Astrocyte of the cerebellum (primary cell): ENCODE measurements at regions not wholly inside any gene's neighbourhood (a gene's known extent, or its start where the extent isn't known, plus 50 kb on each side); places are given as distances from the start of the nearest gene placed in this dataset.

Source experiments
- DNase-seq: peaks from one replicate; pipeline ENCODE4 v3.0.0-alpha.2; 2011; ENCODE audit warnings: low read depth
- H3K4me3 ChIP-seq: 2 replicates; pipeline ENCODE4 v1.5.1; 2011; ENCODE audit warnings: mild to moderate bottlenecking, low read depth, low read length, moderate library complexity
- CTCF ChIP-seq: IDR thresholded peaks from 2 replicates; pipeline ENCODE4 v1.5.1; 2012; ENCODE audit warnings: low read length, low read depth, moderate library complexity, mild to moderate bottlenecking; ENCODE audit errors: missing control alignments
- in situ Hi-C: cut with HindIII; loops from 2 replicates; pipeline ENCODE4 v1.10.0; 2017; ENCODE audit warnings: low sequenced_read_pairs

DNA sequence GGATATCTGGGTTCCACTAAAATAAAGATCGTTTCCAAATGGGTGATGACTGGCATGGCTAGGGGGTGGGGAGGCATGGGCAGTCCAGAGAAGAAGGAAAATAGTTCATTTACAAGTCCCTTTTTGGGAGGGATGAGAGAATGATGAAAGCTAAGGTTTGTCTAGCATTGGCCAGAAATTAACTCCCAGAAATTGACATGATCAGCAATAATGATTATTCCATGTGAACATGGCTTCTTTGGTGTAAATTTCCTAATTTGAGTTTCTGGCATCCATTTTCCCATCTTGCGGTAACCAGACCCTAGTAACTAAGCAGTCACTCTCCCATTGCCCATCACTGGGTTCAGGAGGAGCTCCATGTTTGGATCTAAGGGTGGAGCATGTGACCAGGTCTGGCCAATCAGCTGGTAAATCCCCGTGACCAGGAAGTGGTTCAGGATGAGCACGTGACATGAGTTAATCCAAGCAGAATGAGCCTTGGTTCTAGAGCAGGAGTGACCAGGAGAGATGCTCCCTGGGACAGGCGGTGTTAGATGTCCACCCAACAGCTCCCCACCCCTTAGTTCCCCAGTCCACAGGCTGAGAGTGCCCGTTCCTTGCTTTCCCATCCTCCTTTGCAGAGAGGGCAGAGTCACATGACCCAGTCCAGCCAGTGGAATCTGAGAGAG, 512.7 kb downstream of the PREX1 start:
- no peak for TF ChIP-seq CTCF
- no peak overlapping the region for H3K4me3 ChIP-seq
- no peak for DNase-seq
- in situ Hi-C loops, result no loop called here

DNA sequence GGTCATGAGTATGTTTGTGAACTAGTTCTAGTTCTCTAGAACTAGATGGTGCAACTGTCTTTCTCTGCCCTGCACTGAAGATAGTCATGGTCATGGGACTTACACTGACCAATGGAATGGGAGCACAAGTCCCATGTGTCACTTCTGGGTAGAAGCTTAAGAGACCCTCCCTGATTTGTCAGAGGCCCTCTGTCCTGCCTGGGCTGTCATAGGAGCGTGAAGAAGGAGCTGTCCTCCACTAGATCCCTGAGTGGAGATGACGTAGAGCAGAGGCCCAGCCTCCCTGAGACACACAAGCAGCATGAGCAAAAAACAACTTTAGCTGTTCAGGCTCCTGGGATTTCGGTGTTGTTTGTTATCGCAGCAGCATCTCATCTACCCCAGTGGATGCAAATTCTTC, 514.5 kb downstream of the PREX1 start:
- no peak for DNase-seq
- TF ChIP-seq CTCF, result no peak
- no peak overlapping the region for H3K4me3 ChIP-seq
- in situ Hi-C loops, result no loop called here

DNA sequence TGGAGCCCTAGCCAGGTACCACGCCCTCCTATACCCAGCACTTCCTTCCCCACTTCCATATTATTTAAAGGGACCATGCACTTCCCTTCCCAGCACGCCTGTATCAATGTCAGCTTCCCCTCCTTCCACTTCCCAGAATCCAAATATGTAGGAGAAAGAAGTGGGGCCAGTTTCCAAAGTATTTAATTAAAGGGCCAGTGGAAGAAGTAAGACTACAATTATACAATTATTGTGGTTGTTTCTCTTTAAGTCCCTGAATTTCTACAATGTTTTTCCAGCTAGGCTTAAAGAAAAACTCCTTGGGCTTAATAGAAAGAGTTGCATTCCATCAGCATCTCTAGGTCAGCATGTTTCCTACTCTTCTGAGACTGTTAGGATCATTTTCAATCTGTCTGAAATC, 515.8 kb downstream of the PREX1 start:
- in situ Hi-C loops, result no loop called here
- no peak overlapping the region for H3K4me3 ChIP-seq
- no peak for DNase-seq
- no peak for TF ChIP-seq CTCF

DNA sequence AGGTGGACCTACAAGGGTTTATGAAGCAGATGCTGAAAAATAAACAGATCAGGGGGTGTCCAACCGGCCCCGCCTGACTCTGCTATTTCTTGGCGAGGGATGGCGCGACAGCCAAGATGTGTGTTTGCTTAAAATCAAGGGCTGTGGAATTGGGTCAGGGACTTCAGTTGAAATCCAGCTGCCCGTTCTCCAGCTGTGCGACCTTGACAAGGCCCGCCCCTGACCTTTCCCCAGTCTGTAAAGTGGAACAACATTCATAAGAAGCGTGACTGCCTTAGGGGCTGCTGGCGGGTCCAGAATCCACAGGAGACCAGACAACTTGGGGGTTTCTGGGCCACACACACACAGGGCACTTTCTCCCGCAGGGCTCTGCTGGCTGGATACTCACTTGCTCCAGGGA, 517.5 kb downstream of the PREX1 start:
- no peak overlapping the region for H3K4me3 ChIP-seq
- in situ Hi-C loops, result no loop called here
- DNase-seq, result no peak
- TF ChIP-seq CTCF, result no peak

- no peak for TF ChIP-seq CTCF
- in situ Hi-C loops, result no loop called here
- H3K4me3 ChIP-seq, result no peak overlapping the region
- no peak for DNase-seq
These were observed 518.5 kb downstream of the PREX1 start for GRCh38 chr20:48309293-48309692.

- in situ Hi-C loops, result no loop called here
- no peak for TF ChIP-seq CTCF
- no peak overlapping the region for H3K4me3 ChIP-seq
- DNase-seq, result no peak
These were observed 518.9 kb downstream of the PREX1 start for GRCh38 chr20:48308882-48309281.
